Brain microvascular endothelial cell (primary cell): ENCODE measurements at regions not wholly inside any gene's neighbourhood (a gene's known extent, or its start where the extent isn't known, plus 50 kb on each side); places are given as distances from the start of the nearest gene placed in this dataset.

Experiments used
- DNase-seq: peaks from one replicate; pipeline ENCODE4 v3.0.0-alpha.2; 2020
- H3K27ac ChIP-seq: fragments of 250-450 bp; sonication (Bioruptor Pico); 2 replicates; pipeline ENCODE4 v1.5.1; 2020; ENCODE audit warnings: mild to moderate bottlenecking, moderate library complexity
- H3K27me3 ChIP-seq: fragments of 250-450 bp; sonication (Bioruptor Pico); replicated peaks from 2 replicates; pipeline ENCODE4 v1.5.1; 2020; ENCODE audit warnings: mild to moderate bottlenecking
- H3K36me3 ChIP-seq: fragments of 250-450 bp; sonication (Bioruptor Pico); replicated peaks from 2 replicates; pipeline ENCODE4 v1.5.1; 2020; ENCODE audit warnings: mild to moderate bottlenecking
- H3K4me3 ChIP-seq: 2 replicates; pipeline ENCODE4 v1.5.1; 2011; ENCODE audit warnings: low read depth, mild to moderate bottlenecking, control low read depth, low read length, moderate library complexity
- CTCF ChIP-seq: IDR thresholded peaks from 2 replicates; pipeline ENCODE4 v1.5.1; 2011; ENCODE audit warnings: low read depth, mild to moderate bottlenecking, moderate library complexity, low read length, control low read depth, inconsistent platforms; ENCODE audit errors: missing control alignments
- in situ Hi-C: cut with HindIII; loops from 2 replicates; pipeline ENCODE4 v1.10.0; 2017; ENCODE audit warnings: low sequenced_read_pairs, low pct_ligation_motif_present

GRCh38 chr18:56462276-56462675, 176.1 kb downstream of the TXNL1 start:
- no peaks in the 10 kb centered on the region for H3K36me3 ChIP-seq
- H3K27me3 ChIP-seq = no peaks in the 10 kb centered on the region
- DNase-seq = no peak
- H3K4me3 ChIP-seq = no peak overlapping the region
- in situ Hi-C loops = no loop called here
- no peak for TF ChIP-seq CTCF
- no peak overlapping the region for H3K27ac ChIP-seq

- in situ Hi-C loops = no loop called here
- H3K27me3 ChIP-seq = no peaks in the 10 kb centered on the region
- no peaks in the 10 kb centered on the region for H3K36me3 ChIP-seq
- H3K27ac ChIP-seq = no peak overlapping the region
- H3K4me3 ChIP-seq = no peak overlapping the region
- DNase-seq = no peak
- no peak for TF ChIP-seq CTCF
Measured at GRCh38 chr18:56461151-56461550, 177.2 kb downstream of the TXNL1 start.

GRCh38 chr18:56460581-56460980, 177.8 kb downstream of the TXNL1 start:
- Histone ChIP-seq H3K4me3 (no peak overlapping the region), H3K27ac (no peak overlapping the region)

GRCh38 chr18:56458770-56459712, 179.4 kb downstream of the TXNL1 start:
- TF ChIP-seq CTCF = no peak
- no peaks in the 10 kb centered on the region for H3K27me3 ChIP-seq
- no peak for DNase-seq

More at GRCh38 chr18:56460581-56460980, 177.8 kb downstream of the TXNL1 start:
- in situ Hi-C loops = no loop called here
- no peak for TF ChIP-seq CTCF
- Histone ChIP-seq H3K27me3 (no peaks in the 10 kb centered on the region), H3K36me3 (no peaks in the 10 kb centered on the region)
- DNase-seq = no peak

GRCh38 chr18:56455874-56456273, 182.5 kb downstream of the TXNL1 start:
- DNase-seq = no peak
- Histone ChIP-seq H3K36me3 (no peaks in the 10 kb centered on the region), H3K4me3 (no peak overlapping the region), H3K27ac (no peak overlapping the region), H3K27me3 (no peaks in the 10 kb centered on the region)
- in situ Hi-C loops = no loop called here
- no peak for TF ChIP-seq CTCF

More at GRCh38 chr18:56458770-56459712, 179.4 kb downstream of the TXNL1 start:
- Histone ChIP-seq H3K36me3 (no peaks in the 10 kb centered on the region), H3K27ac (no peak overlapping the region), H3K4me3 (no peak overlapping the region)
- in situ Hi-C loops = no loop called here
